Neural progenitor cell (in vitro differentiated cells): ENCODE measurements at regions not wholly inside any gene's neighbourhood (a gene's known extent, or its start where the extent isn't known, plus 50 kb on each side); places are given as distances from the start of the nearest gene placed in this dataset.

Experiments
- DNase-seq: peaks from one replicate; pipeline ENCODE4 v3.0.0-alpha.2; 2016; ENCODE audit warnings: low spot score
- H2AFZ ChIP-seq: fragments of 200-600 bp; sonication (generic); replicated peaks from 2 replicates; pipeline ENCODE4 v1.6.1; 2016; ENCODE audit warnings: antibody characterized with exemption
- H3F3A ChIP-seq: fragments of 200-600 bp; sonication (generic); 2 replicates; pipeline ENCODE4 v1.6.1; 2016; ENCODE audit warnings: antibody characterized with exemption, low read depth
- H3K27ac ChIP-seq: fragments of 200-600 bp; sonication (generic); 2 replicates; pipeline ENCODE4 v1.5.1; 2016; ENCODE audit warnings: mild to moderate bottlenecking
- H3K27me3 ChIP-seq: fragments of 200-600 bp; sonication (generic); 2 replicates; pipeline ENCODE4 v1.6.1; 2016; ENCODE audit warnings: mild to moderate bottlenecking, moderate library complexity
- H3K36me3 ChIP-seq: fragments of 200-600 bp; sonication (generic); 2 replicates; pipeline ENCODE4 v1.5.1; 2016
- H3K4me1 ChIP-seq: fragments of 200-600 bp; sonication (generic); 2 replicates; pipeline ENCODE4 v1.6.1; 2016; ENCODE audit warnings: mixed run types
- H3K4me2 ChIP-seq: fragments of 200-600 bp; sonication (generic); 2 replicates; pipeline ENCODE4 v1.6.1; 2016
- H3K4me3 ChIP-seq: fragments of 200-600 bp; sonication (generic); 2 replicates; pipeline ENCODE4 v1.5.1; 2016
- H3K79me2 ChIP-seq: fragments of 200-600 bp; sonication (generic); 2 replicates; pipeline ENCODE4 v1.6.1; 2016; ENCODE audit warnings: low read depth
- H3K9ac ChIP-seq: fragments of 200-600 bp; sonication (generic); 2 replicates; pipeline ENCODE4 v1.6.1; 2016
- H3K9me3 ChIP-seq: fragments of 200-600 bp; sonication (generic); 2 replicates; pipeline ENCODE4 v1.5.1; 2016; ENCODE audit warnings: low read depth
- H4K20me1 ChIP-seq: fragments of 200-600 bp; sonication (generic); 2 replicates; pipeline ENCODE4 v1.6.1; 2016; ENCODE audit warnings: low read depth
- H3K27ac Mint-ChIP-seq: 3 replicates; pipeline ENCODE4 v1.8.0; 2021; ENCODE audit warnings: mixed read lengths
- H3K27me3 Mint-ChIP-seq: 2 replicates; pipeline ENCODE4 v1.8.0; 2022; ENCODE audit warnings: low read depth, mild to moderate bottlenecking, inconsistent platforms, moderate library complexity, mixed read lengths; ENCODE audit not compliant: insufficient read depth
- H3K36me3 Mint-ChIP-seq: 3 replicates; pipeline ENCODE4 v1.8.0; 2021; ENCODE audit warnings: mixed read lengths
- H3K4me1 Mint-ChIP-seq: 3 replicates; pipeline ENCODE4 v1.8.0; 2021; ENCODE audit warnings: mixed read lengths
- H3K4me3 Mint-ChIP-seq: 3 replicates; pipeline ENCODE4 v1.8.0; 2021; ENCODE audit warnings: mild to moderate bottlenecking, moderate library complexity, mixed read lengths
- H3K9me3 Mint-ChIP-seq: 3 replicates; pipeline ENCODE4 v1.8.0; 2020; ENCODE audit warnings: mixed read lengths
- CTCF ChIP-seq: fragments of 200-600 bp; sonication (generic); IDR thresholded peaks from 2 replicates; pipeline ENCODE4 v1.5.1; 2017; ENCODE audit warnings: antibody characterized with exemption, mild to moderate bottlenecking
- EZH2 ChIP-seq: fragments of 200-600 bp; sonication (generic); IDR thresholded peaks from 2 replicates; pipeline ENCODE4 v1.6.1; 2017; ENCODE audit warnings: antibody characterized with exemption, mild to moderate bottlenecking, moderate library complexity
- EZH2phosphoT487 ChIP-seq: fragments of 200-600 bp; sonication (generic); IDR thresholded peaks from 2 replicates; pipeline ENCODE4 v1.6.1; 2017; ENCODE audit warnings: antibody characterized with exemption

- no peak overlapping the region for H3K27ac Mint-ChIP-seq
- no peaks in the 10 kb centered on the region for H3K9me3 Mint-ChIP-seq
- peaks cover 15% of the 10 kb centered on the region for H3K4me1 Mint-ChIP-seq
These were observed 329.7 kb upstream of the JARID2 start for GRCh38 chr6:14915888-14916832.

GRCh38 chr6:14917109-14917910 lies 328.6 kb upstream of the JARID2 start:
- Mint-ChIP-seq H3K27me3 (peaks cover 10% of the 10 kb centered on the region), H3K36me3 (no peaks in the 10 kb centered on the region), H3K4me3 (no peak overlapping the region), H3K4me1 (peaks cover 24% of the 10 kb centered on the region), H3K9me3 (no peaks in the 10 kb centered on the region), H3K27ac (no peak overlapping the region)
- Histone ChIP-seq H3K9ac (no peak overlapping the region), H3K4me1 (peaks cover 43% of the 10 kb centered on the region), H3K4me3 (no peak overlapping the region), H4K20me1 (peaks cover 2% of the 10 kb centered on the region), H2AFZ (no peak overlapping the region), H3K79me2 (no peaks in the 10 kb centered on the region), H3F3A (peaks cover 21% of the 10 kb centered on the region), H3K4me2 (no peak overlapping the region), H3K36me3 (no peaks in the 10 kb centered on the region), H3K27me3 (no peaks in the 10 kb centered on the region), H3K27ac (no peak overlapping the region), H3K9me3 (no peaks in the 10 kb centered on the region)
- TF ChIP-seq EZH2 (no peak), EZH2phosphoT487 (no peak), CTCF (no peak)
- no peak for DNase-seq

More at GRCh38 chr6:14915888-14916832, 329.7 kb upstream of the JARID2 start:
- Histone ChIP-seq H3K27me3 (no peaks in the 10 kb centered on the region), H3K9me3 (no peaks in the 10 kb centered on the region), H3F3A (peaks cover 10% of the 10 kb centered on the region), H3K4me1 (peaks cover 40% of the 10 kb centered on the region), H3K36me3 (no peaks in the 10 kb centered on the region), H3K4me3 (no peak overlapping the region), H2AFZ (no peak overlapping the region), H3K79me2 (no peaks in the 10 kb centered on the region), H4K20me1 (no peaks in the 10 kb centered on the region), H3K4me2 (no peak overlapping the region), H3K9ac (no peak overlapping the region), H3K27ac (no peak overlapping the region)
- DNase-seq, result no peak
- no peak overlapping the region for H3K4me3 Mint-ChIP-seq
- no peak for TF ChIP-seq EZH2
- TF ChIP-seq CTCF, result no peak
- no peak for TF ChIP-seq EZH2phosphoT487
- H3K27me3 Mint-ChIP-seq, result peaks cover 8% of the 10 kb centered on the region
- H3K36me3 Mint-ChIP-seq, result no peaks in the 10 kb centered on the region

- peak; percentile 32 for DNase-seq
- Histone ChIP-seq H3K27me3 (no peaks in the 10 kb centered on the region), H2AFZ (no peak overlapping the region), H3K79me2 (no peaks in the 10 kb centered on the region), H3F3A (peaks cover 25% of the 10 kb centered on the region), H3K36me3 (no peaks in the 10 kb centered on the region), H3K9ac (no peak overlapping the region), H3K9me3 (no peaks in the 10 kb centered on the region), H3K4me1 (peaks cover 39% of the 10 kb centered on the region), H3K4me3 (no peak overlapping the region), H3K4me2 (no peak overlapping the region), H4K20me1 (peaks cover 2% of the 10 kb centered on the region), H3K27ac (peak overlapping the region; percentile 15)
- Mint-ChIP-seq H3K4me3 (no peak overlapping the region), H3K27me3 (peaks cover 9% of the 10 kb centered on the region), H3K36me3 (no peaks in the 10 kb centered on the region), H3K9me3 (no peaks in the 10 kb centered on the region), H3K4me1 (peaks cover 32% of the 10 kb centered on the region), H3K27ac (no peak overlapping the region)
- TF ChIP-seq EZH2phosphoT487, result no peak
- no peak for TF ChIP-seq CTCF
- no peak for TF ChIP-seq EZH2
These were observed 327.5 kb upstream of the JARID2 start for GRCh38 chr6:14918200-14918907.
